Fibroblast of upper back skin (primary cell): ENCODE measurements at regions not wholly inside any gene's neighbourhood (a gene's known extent, or its start where the extent isn't known, plus 50 kb on each side); places are given as distances from the start of the nearest gene placed in this dataset.
A peak's percentile ranks its signal among the peaks of the same experiment; 100 is the strongest.
"Not testable (repeated sequence)": the region's sequence is repeated elsewhere in the genome, so short reads cannot be mapped to it uniquely, and the experiment has no call there.

ENCODE experiments used
- DNase-seq: peaks from one replicate; pipeline ENCODE4 v3.0.0-alpha.2; 2013

DNA sequence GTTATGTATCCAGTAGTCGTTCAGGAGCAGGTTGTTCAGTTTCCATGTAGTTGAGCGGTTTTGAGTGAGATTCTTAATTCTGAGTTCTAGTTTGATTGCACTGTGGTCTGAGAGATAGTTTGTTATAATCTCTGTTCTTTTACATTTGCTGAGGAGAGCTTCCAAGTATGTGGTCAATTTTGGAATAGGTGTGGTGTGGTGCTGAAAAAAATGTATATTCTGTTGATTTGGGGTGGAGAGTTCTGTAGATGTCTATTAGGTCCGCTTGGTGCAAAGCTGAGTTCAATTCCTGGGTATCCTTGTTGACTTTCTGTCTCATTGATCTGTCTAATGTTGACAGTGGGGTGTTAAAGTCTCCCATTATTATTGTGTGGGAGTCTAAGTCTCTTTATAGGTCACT lies 68.6 kb upstream of the IZUMO1R start:
- DNase-seq = not testable (repeated sequence)

- not testable (repeated sequence) for DNase-seq
Observed at GRCh38 chr11:94236416-94236815, 68.0 kb upstream of the IZUMO1R start.

- not testable (repeated sequence) for DNase-seq
Observed at GRCh38 chr11:94237447-94238153, 66.8 kb upstream of the IZUMO1R start.

GRCh38 chr11:94238154-94238735 lies 66.1 kb upstream of the IZUMO1R start:
- DNase-seq = not testable (repeated sequence)

- DNase-seq = not testable (repeated sequence)
Observed at GRCh38 chr11:94238774-94239173, 65.6 kb upstream of the IZUMO1R start.

DNA sequence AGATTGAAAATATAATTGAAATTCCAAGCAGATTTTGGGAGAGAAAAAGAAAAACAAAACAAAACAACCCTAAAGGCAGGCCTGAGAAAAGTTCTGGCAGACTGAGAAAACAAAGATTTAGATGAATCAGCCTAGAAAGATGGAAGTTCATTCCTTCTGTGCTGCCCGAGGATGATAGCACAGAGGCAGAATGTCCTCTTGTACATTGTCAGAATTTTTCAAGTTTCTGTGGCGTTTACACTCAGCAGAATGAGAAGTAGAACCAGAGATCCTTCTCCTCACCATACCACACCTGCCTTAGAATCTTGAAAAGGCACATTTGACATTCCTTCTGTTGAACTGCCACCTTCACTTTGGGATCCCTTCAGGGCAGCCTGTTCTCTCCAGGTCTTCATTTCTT lies 62.5 kb upstream of the IZUMO1R start:
- DNase-seq = no peak

- peak; percentile 15 for DNase-seq
Observed at GRCh38 chr11:94243571-94244515, 60.5 kb upstream of the IZUMO1R start.

GRCh38 chr11:94245121-94245520 lies 59.3 kb upstream of the IZUMO1R start:
- no peak for DNase-seq

- not testable (repeated sequence) for DNase-seq
Observed at GRCh38 chr11:94248301-94248700, 56.1 kb upstream of the IZUMO1R start.

- DNase-seq = no peak
Observed at GRCh38 chr11:94254214-94254613, 50.2 kb upstream of the IZUMO1R start.
